Smooth muscle cell (in vitro differentiated cells): ENCODE measurements at regions not wholly inside any gene's neighbourhood (a gene's known extent, or its start where the extent isn't known, plus 50 kb on each side); places are given as distances from the start of the nearest gene placed in this dataset.

Experiments used
- DNase-seq: peaks from one replicate; lab custom pipeline; 2025; ENCODE audit not compliant: unreplicated experiment; lab: John Stamatoyannopoulos, UW
- H2AFZ ChIP-seq: fragments of 200-600 bp; sonication (generic); 2 replicates; pipeline ENCODE4 v1.6.0; 2016; ENCODE audit warnings: antibody characterized with exemption, low read depth, mild to moderate bottlenecking
- H3F3A ChIP-seq: fragments of 200-600 bp; sonication (generic); 2 replicates; pipeline ENCODE4 v1.6.0; 2017; ENCODE audit warnings: antibody characterized with exemption, low read depth
- H3K27ac ChIP-seq: fragments of 200-600 bp; sonication (generic); 2 replicates; pipeline ENCODE4 v1.5.1; 2016; ENCODE audit warnings: low read depth, mild to moderate bottlenecking
- H3K27me3 ChIP-seq: fragments of 200-600 bp; sonication (generic); 2 replicates; pipeline ENCODE4 v1.6.1; 2016; ENCODE audit warnings: low read depth, mild to moderate bottlenecking
- H3K36me3 ChIP-seq: fragments of 200-600 bp; sonication (generic); 2 replicates; pipeline ENCODE4 v1.5.1; 2016; ENCODE audit warnings: low read depth
- H3K4me1 ChIP-seq: fragments of 200-600 bp; sonication (generic); 2 replicates; pipeline ENCODE4 v1.5.1; 2016; ENCODE audit warnings: low read depth
- H3K4me2 ChIP-seq: fragments of 200-600 bp; sonication (generic); 2 replicates; pipeline ENCODE4 v1.6.0; 2016; ENCODE audit warnings: mild to moderate bottlenecking
- H3K4me3 ChIP-seq: fragments of 200-600 bp; sonication (generic); 2 replicates; pipeline ENCODE4 v1.5.1; 2016; ENCODE audit warnings: mild to moderate bottlenecking
- H3K79me2 ChIP-seq: fragments of 200-600 bp; sonication (generic); 2 replicates; pipeline ENCODE4 v1.6.0; 2016; ENCODE audit warnings: low read depth, mild to moderate bottlenecking
- H3K9ac ChIP-seq: fragments of 200-600 bp; sonication (generic); 2 replicates; pipeline ENCODE4 v1.6.0; 2016; ENCODE audit warnings: low read depth
- H3K9me3 ChIP-seq: fragments of 200-600 bp; sonication (generic); replicated peaks from 2 replicates; pipeline ENCODE4 v1.5.1; 2016; ENCODE audit warnings: low read depth
- H4K20me1 ChIP-seq: fragments of 200-600 bp; sonication (generic); 2 replicates; pipeline ENCODE4 v1.6.0; 2016; ENCODE audit warnings: low read depth
- CTCF ChIP-seq: fragments of 200-600 bp; sonication (generic); IDR thresholded peaks from 2 replicates; pipeline ENCODE4 v1.5.1; 2017; ENCODE audit warnings: borderline replicate concordance, mild to moderate bottlenecking, antibody characterized with exemption; ENCODE audit not compliant: insufficient read depth, poor library complexity, severe bottlenecking
- WGBS: methylation state at CpG from one replicate; pipeline ENCODE4 v1.1.7; 2016; ENCODE audit warnings: low lambda C conversion rate; 5-methylcytosine and 5-hydroxymethylcytosine counted together

DNA sequence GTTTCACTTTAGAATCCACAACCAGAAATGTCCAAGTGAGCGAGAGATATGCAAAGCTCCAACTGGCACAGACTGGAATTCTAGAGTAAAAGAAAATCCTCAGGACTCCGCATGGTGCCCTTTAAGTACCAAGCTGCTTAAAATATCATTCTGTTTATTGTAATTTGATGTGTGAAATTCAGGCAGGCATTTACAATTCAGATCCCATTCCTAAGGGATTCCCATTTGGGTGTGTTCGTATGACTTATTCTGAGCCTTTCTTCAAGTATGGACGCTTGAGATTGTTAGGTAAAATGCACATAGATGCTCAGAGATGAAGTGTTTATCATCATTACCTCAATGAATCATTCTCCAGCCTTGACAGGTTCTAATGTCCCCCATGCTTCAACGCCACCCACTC, 99.3 kb upstream of the EEF1E1 start:
- Histone ChIP-seq H3F3A (no peaks in the 10 kb centered on the region), H3K4me2 (no peak overlapping the region), H3K9me3 (no peaks in the 10 kb centered on the region), H3K36me3 (no peaks in the 10 kb centered on the region), H3K27ac (no peak overlapping the region), H3K4me3 (no peak overlapping the region), H3K9ac (no peak overlapping the region), H3K79me2 (no peaks in the 10 kb centered on the region), H3K27me3 (no peaks in the 10 kb centered on the region), H3K4me1 (peaks cover 2% of the 10 kb centered on the region), H2AFZ (no peak overlapping the region), H4K20me1 (no peaks in the 10 kb centered on the region)
- 86% methylated on average over 5 of the region's 5 CpGs for WGBS
- TF ChIP-seq CTCF, result no peak
- DNase-seq, result no peak

- DNase-seq, result no peak
- no peaks in the 10 kb centered on the region for H3K9me3 ChIP-seq
- no peaks in the 10 kb centered on the region for H3K4me1 ChIP-seq
- WGBS, result 77% methylated on average over 3 of the region's 3 CpGs
- no peaks in the 10 kb centered on the region for H3K36me3 ChIP-seq
- no peak overlapping the region for H3K27ac ChIP-seq
- H3K9ac ChIP-seq, result no peak overlapping the region
- no peaks in the 10 kb centered on the region for H3F3A ChIP-seq
- no peaks in the 10 kb centered on the region for H4K20me1 ChIP-seq
- TF ChIP-seq CTCF, result no peak
- H3K4me2 ChIP-seq, result no peak overlapping the region
- no peaks in the 10 kb centered on the region for H3K79me2 ChIP-seq
- no peak overlapping the region for H2AFZ ChIP-seq
- H3K27me3 ChIP-seq, result no peaks in the 10 kb centered on the region
- H3K4me3 ChIP-seq, result no peak overlapping the region
Measured at GRCh38 chr6:8200255-8200654, 97.9 kb upstream of the EEF1E1 start.

DNA sequence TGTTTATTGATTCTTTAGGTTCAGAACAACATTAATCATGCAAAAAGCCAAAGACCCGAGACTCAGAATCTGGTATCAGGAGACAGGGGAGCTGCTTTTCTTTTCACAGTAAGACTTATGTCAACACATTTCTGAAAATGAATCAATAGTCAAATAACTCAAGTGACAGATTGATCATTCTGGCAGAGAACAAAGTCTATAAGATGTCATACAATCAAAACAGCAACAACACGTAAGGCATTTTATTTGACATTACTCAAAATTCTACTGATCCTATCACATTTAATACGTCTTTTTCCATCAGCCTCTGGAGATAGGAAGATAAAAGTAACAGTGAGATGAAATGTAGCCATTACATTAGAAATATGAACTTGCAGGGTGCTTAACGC, 93.4 kb upstream of the EEF1E1 start:
- WGBS, result 80% methylated on average over 4 of the region's 4 CpGs
- no peaks in the 10 kb centered on the region for H4K20me1 ChIP-seq
- no peak overlapping the region for H2AFZ ChIP-seq
- H3K4me3 ChIP-seq, result no peak overlapping the region
- H3K27ac ChIP-seq, result no peak overlapping the region
- H3K79me2 ChIP-seq, result no peaks in the 10 kb centered on the region
- no peaks in the 10 kb centered on the region for H3F3A ChIP-seq
- H3K27me3 ChIP-seq, result no peaks in the 10 kb centered on the region
- no peak for TF ChIP-seq CTCF
- no peaks in the 10 kb centered on the region for H3K4me1 ChIP-seq
- no peak overlapping the region for H3K9ac ChIP-seq
- H3K4me2 ChIP-seq, result no peak overlapping the region
- H3K36me3 ChIP-seq, result no peaks in the 10 kb centered on the region
- no peaks in the 10 kb centered on the region for H3K9me3 ChIP-seq
- no peak for DNase-seq

DNA sequence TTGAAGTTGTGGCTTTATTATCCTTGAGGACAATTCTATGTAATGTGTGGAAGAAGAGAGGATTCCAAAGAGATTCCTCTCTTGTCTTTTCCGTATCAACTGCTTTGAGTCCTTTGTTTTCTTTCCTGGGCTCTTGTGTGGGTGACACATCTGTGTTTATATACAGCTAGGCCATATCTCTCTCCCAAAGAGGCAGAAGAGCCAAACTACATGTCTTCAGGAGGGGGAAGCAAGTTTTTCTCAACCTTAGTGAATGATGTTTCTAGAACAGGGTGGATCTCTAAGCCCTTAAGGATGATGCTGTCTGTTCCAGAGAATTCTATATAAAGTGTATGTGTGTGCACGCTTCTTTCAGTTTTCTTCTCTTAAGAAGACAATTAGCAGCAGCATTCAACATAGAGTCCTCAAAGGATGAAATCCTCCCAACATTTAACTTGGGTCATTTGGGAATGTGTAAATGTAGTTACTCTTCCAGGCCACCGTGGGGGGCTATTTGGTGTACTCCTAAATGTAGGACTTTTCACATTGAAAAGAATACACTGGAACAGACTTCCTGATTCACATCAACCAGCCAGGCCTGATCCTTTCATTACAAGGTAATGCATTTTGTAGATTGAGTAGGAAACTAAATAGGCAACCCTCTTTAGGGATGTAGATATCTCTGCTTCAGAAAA, 92.8 kb upstream of the EEF1E1 start:
- Histone ChIP-seq H3K27ac (no peak overlapping the region), H3K9ac (no peak overlapping the region), H3K27me3 (no peaks in the 10 kb centered on the region), H3K4me3 (no peak overlapping the region), H3K4me1 (no peaks in the 10 kb centered on the region), H4K20me1 (no peaks in the 10 kb centered on the region), H3K9me3 (no peaks in the 10 kb centered on the region), H3K4me2 (no peak overlapping the region), H3F3A (no peaks in the 10 kb centered on the region), H3K79me2 (no peaks in the 10 kb centered on the region), H3K36me3 (no peaks in the 10 kb centered on the region), H2AFZ (peak overlapping the region; percentile 45)
- 65% methylated on average over 3 of the region's 3 CpGs for WGBS
- DNase-seq, result no peak
- peak; percentile 24 for TF ChIP-seq CTCF
